Breast epithelium (tissue), 4 donors: ENCODE measurements at regions not wholly inside any gene's neighbourhood (a gene's known extent, or its start where the extent isn't known, plus 50 kb on each side); places are given as distances from the start of the nearest gene placed in this dataset.

ENCODE experiments used
- DNase-seq, 2 donors: peaks; one replicate each; pipeline ENCODE4 v3.0.0-alpha.2; 2019; ENCODE audit warnings: low spot score in 2 of 2
- H3K27ac ChIP-seq, 2 donors: fragments of 200-600 bp; sonication (generic) in 1 of 2; one replicate each; pipeline ENCODE4 v1.5.1; 2016 to 2019; ENCODE audit warnings: mild to moderate bottlenecking in 1 of 2
- H3K27me3 ChIP-seq, 2 donors: fragments of 200-600 bp; sonication (generic) in 1 of 2; one replicate each; pipeline versions ENCODE4 v1.5.1 to v1.6.0; 2017 to 2019; ENCODE audit warnings: control low read depth in 1 of 2, mild to moderate bottlenecking in 1 of 2
- H3K36me3 ChIP-seq: fragments of 200-600 bp; one replicate; pipeline ENCODE4 v1.5.1; 2019
- H3K4me1 ChIP-seq, 2 donors: fragments of 200-600 bp; sonication (generic); one replicate each; pipeline ENCODE4 v1.5.1; 2016 to 2019; ENCODE audit warnings: control low read depth in 1 of 2
- H3K4me3 ChIP-seq, 3 donors: fragments of 200-600 bp; sonication (generic); 1 replicate in 2 of 3; 2 replicates in 1 of 3; pipeline ENCODE4 v1.5.1; 2016 to 2019; ENCODE audit warnings: mild to moderate bottlenecking in 3 of 3, moderate library complexity in 2 of 3
- H3K9me3 ChIP-seq, 2 donors: fragments of 200-600 bp; sonication (generic) in 1 of 2; one replicate each; pipeline ENCODE4 v1.5.1; 2016 to 2019; ENCODE audit warnings: control low read depth in 1 of 2
- POLR2A ChIP-seq: fragments of 450-650 bp; IDR thresholded peaks from one replicate; pipeline ENCODE4 v1.6.1; 2016; ENCODE audit warnings: antibody characterized with exemption, mild to moderate bottlenecking, moderate library complexity
- POLR2AphosphoS5 ChIP-seq, 3 donors: sonication (generic); formaldehyde crosslinking; IDR thresholded peaks; one replicate each; pipeline ENCODE4 v1.6.1; 2017; ENCODE audit warnings: antibody characterized with exemption in 3 of 3
- intact Hi-C: fragments of 100-400 bp; cut with DNase I; formaldehyde crosslinking; loops from one replicate; pipeline ENCODE4 v1.15.1; 2023; ENCODE audit warnings: low total_unique reads
- TF ChIP-seq, protein P1 (sequence below), 3 donors: fragments of 450-650 bp; IDR thresholded peaks; one replicate each; pipeline ENCODE4 v1.5.1; 2016 to 2017; ENCODE audit warnings: antibody characterized with exemption in 3 of 3, mild to moderate bottlenecking in 3 of 3, moderate library complexity in 3 of 3

DNA sequence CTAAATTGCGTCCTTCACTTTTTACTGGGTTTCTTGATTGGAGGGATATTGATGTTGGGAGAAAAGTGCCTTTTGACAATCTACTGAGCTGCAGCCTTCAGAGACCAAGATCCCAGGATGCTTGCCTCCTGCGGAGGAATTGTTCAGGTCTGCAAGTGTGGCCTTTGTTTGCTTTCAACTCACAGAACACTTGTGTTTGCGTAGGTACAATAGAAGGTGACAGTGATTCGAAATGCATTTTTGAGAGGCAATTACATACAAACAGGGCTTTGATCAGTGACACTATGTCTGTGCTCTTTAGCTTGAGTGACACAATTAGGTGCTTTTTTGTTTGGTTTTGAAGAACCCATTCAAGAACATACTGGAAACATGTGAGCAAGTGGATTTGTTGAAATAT is 600.6 kb downstream of the QKI start:
- Histone ChIP-seq H3K9me3 (no peaks in the 10 kb centered on the region), H3K27ac (no peak overlapping the region), H3K27me3 (no peaks in the 10 kb centered on the region), H3K36me3 (no peaks in the 10 kb centered on the region), H3K4me1 (no peaks in the 10 kb centered on the region), H3K4me3 (no peak overlapping the region)
- TF ChIP-seq POLR2A, result no peak
- TF ChIP-seq POLR2AphosphoS5 (IDR thresholded peaks at IDR 0.05), result no peak
- TF ChIP-seq, protein P1, sequence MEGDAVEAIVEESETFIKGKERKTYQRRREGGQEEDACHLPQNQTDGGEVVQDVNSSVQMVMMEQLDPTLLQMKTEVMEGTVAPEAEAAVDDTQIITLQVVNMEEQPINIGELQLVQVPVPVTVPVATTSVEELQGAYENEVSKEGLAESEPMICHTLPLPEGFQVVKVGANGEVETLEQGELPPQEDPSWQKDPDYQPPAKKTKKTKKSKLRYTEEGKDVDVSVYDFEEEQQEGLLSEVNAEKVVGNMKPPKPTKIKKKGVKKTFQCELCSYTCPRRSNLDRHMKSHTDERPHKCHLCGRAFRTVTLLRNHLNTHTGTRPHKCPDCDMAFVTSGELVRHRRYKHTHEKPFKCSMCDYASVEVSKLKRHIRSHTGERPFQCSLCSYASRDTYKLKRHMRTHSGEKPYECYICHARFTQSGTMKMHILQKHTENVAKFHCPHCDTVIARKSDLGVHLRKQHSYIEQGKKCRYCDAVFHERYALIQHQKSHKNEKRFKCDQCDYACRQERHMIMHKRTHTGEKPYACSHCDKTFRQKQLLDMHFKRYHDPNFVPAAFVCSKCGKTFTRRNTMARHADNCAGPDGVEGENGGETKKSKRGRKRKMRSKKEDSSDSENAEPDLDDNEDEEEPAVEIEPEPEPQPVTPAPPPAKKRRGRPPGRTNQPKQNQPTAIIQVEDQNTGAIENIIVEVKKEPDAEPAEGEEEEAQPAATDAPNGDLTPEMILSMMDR (IDR thresholded peaks at IDR 0.05), result no peak
- intact Hi-C loops, result no loop called here
- DNase-seq, result no peak

DNA sequence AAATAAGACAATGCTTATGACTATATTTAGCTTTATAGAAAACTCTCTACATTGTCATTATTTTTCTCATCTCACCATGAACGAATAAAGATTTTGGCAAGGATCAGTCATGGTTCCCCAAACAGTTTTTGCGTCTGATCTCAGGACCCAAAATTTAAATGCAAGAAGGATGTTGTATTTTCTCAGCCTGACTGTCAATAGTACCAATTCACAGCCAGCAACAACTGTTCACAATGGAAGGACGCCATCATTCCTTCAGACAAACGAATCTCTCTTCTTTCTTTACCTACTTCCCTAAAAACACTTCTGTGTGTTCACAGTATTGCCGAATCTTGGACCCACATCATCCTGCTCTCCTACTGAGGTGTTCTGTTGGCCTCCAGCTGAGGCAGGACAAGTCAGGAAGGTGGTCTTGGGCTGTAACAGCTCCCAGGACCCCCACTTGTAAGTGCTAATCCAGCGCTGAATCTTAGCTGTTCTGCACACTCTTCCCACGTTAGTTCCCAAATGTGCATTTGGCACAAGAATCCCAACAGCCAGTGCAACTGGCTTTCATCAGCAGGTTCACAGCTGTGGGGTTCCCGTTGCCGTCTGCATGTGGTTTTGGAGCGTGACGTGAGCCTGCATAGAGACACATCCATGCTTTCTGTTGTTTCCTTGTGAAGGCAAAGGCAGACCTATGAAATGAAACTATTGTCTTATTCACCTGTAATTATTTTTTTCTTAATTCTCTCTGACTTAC is 600.0 kb downstream of the QKI start:
- no peak for DNase-seq
- no peaks in the 10 kb centered on the region for H3K4me1 ChIP-seq
- no peak for TF ChIP-seq POLR2A
- TF ChIP-seq, protein P1 (IDR thresholded peaks at IDR 0.05), result no peak
- TF ChIP-seq POLR2AphosphoS5 (IDR thresholded peaks at IDR 0.05), result no peak
- H3K36me3 ChIP-seq, result no peaks in the 10 kb centered on the region
- no peak overlapping the region for H3K27ac ChIP-seq
- H3K27me3 ChIP-seq, result no peaks in the 10 kb centered on the region
- intact Hi-C loops, result no loop called here
- H3K4me3 ChIP-seq, result no peak overlapping the region
- H3K9me3 ChIP-seq, result no peaks in the 10 kb centered on the region

DNA sequence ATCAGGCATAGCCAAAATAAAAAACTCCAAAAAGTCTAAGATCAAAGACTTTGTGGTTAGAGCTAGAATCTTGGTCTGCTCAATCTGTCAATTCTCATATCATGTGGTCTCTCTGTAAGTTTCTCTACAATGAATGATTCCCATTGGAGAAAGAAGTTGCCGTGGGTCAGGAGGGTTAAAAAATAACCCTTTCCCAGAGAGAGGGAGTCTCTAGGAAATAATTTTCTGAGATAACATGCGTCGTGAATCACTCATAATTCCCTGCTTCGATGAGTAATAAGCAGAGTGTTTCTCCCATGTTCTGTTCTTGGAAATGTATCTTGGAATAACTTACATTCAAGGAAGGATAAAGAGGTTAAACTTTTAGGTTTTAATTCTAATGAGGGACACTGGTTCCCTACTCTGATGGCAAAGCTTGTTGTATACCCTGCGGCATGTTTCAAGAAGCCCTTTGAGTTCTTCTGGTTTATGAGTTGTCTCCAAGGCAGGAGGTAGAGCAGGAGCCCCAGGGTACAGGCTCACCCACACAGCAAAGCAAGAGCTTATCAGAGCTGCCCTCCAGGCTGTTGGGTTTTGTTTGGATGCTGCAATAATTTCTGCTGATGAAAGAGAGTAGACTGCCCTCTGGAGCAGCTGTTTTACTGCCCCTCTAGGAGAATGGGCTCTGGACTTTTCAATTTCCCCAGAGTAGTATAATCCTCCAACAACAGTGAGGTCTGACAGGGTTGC is 599.1 kb downstream of the QKI start:
- no peaks in the 10 kb centered on the region for H3K27me3 ChIP-seq
- TF ChIP-seq POLR2A (no peak), POLR2AphosphoS5 (IDR thresholded peaks at IDR 0.05) (no peak)
- TF ChIP-seq, protein P1 (IDR thresholded peaks at IDR 0.05), result no peak
- intact Hi-C loops, result no loop called here
- no peaks in the 10 kb centered on the region for H3K4me1 ChIP-seq
- no peak for DNase-seq
- H3K27ac ChIP-seq, result no peak overlapping the region
- no peak overlapping the region for H3K4me3 ChIP-seq
- H3K36me3 ChIP-seq, result no peaks in the 10 kb centered on the region
- no peaks in the 10 kb centered on the region for H3K9me3 ChIP-seq

DNA sequence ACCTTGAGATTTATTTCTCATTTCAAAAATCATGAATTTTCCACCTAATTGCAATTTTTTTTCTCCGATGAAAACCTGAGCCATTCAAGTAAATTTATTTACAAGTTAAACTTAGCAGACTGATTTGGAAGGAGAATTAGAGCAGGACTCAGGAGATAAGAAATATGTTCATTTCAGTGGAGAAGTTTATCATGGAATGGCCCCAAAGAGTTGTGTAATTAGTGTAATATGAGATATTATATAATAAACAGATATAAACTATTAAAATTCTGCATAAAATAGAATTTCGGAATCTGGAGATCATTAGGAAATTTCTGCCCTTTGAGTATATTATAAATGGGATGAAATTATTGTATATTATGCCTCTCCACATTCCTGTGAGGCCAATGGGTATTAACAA is 596.8 kb downstream of the QKI start:
- H3K4me3 ChIP-seq, result no peak overlapping the region
- no peak for DNase-seq
- H3K36me3 ChIP-seq, result no peaks in the 10 kb centered on the region
- H3K27me3 ChIP-seq, result no peaks in the 10 kb centered on the region
- TF ChIP-seq, protein P1 (IDR thresholded peaks at IDR 0.05), result no peak
- TF ChIP-seq POLR2AphosphoS5 (IDR thresholded peaks at IDR 0.05) (no peak), POLR2A (no peak)
- intact Hi-C loops, result no loop called here
- H3K4me1 ChIP-seq, result no peaks in the 10 kb centered on the region
- H3K27ac ChIP-seq, result no peak overlapping the region
- H3K9me3 ChIP-seq, result no peaks in the 10 kb centered on the region

DNA sequence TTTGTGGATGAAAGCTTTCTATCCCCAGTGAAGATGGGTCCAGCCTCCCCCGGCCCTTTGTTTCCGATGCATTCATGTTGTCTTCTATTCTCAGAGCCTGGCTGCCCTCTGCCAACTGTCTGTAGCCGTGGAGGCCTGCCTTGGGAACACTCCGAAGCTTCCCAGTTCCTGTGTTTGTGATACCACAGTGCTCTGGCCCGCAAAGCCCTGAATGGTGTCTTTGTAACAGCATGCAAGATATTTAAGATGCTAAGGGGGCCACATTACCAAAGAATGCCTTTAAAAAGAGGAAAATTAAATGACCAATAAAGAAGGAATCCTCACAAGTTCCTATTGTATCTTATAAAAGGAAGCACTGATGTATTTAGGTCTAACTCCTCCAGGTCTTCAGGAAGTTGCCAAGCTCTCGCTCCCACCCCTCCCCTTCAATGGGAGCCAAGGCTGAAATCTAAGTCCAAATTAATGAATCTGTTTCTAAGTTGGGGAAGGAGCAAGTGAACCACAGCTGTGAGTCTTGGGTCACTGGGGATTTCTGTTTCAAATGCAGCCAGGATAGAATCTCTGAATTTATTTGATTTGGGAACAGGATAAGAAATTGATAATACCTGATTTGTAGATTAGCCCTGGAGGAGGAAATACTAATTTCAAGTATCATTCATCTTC is 596.1 kb downstream of the QKI start:
- TF ChIP-seq POLR2AphosphoS5 (IDR thresholded peaks at IDR 0.05) (no peak), POLR2A (no peak)
- TF ChIP-seq, protein P1 (IDR thresholded peaks at IDR 0.05), result no peak
- no peak for DNase-seq
- no peaks in the 10 kb centered on the region for H3K4me1 ChIP-seq

More for the DNA sequence above, 596.1 kb downstream of the QKI start:
- Histone ChIP-seq H3K9me3 (no peaks in the 10 kb centered on the region), H3K4me3 (no peak overlapping the region), H3K36me3 (no peaks in the 10 kb centered on the region), H3K27ac (no peak overlapping the region), H3K27me3 (no peaks in the 10 kb centered on the region)
- intact Hi-C loops, result no loop called here
